PC-3 (cell line): ENCODE measurements at regions not wholly inside any gene's neighbourhood (a gene's known extent, or its start where the extent isn't known, plus 50 kb on each side); places are given as distances from the start of the nearest gene placed in this dataset.
"Not testable (repeated sequence)": the region's sequence is repeated elsewhere in the genome, so short reads cannot be mapped to it uniquely, and the experiment has no call there.

Experiments
- ATAC-seq: fragments of 200-7000 bp; cut with Tn5 transposase; 2 replicates; pipeline ENCODE4 v1.9.1; 2020; ENCODE audit warnings: mild to moderate bottlenecking, moderate library complexity
- BruUV-seq: library from RNA; stranded (reverse); fragments of 400-500 nt; replicated peaks from 2 replicates; lab custom pipeline; 2021; lab: Mats Ljungman, UMichigan
- CTCF ChIA-PET: fragments of 300-600 bp; sonication (Branson Sonifier 250); formaldehyde crosslinking; loops from one replicate; lab custom pipeline; 2022; ENCODE audit warnings: antibody characterized with exemption; lab: Charles Lee
- POLR2A ChIA-PET: fragments of 300-600 bp; sonication (Branson Sonifier 250); formaldehyde crosslinking; loops from one replicate; lab custom pipeline; 2022; ENCODE audit warnings: antibody characterized with exemption; ENCODE audit not compliant: unreplicated experiment; lab: Charles Lee
- DNase-seq: peaks from one replicate; pipeline ENCODE4 v3.0.0-alpha.2; 2015
- H2AFZ ChIP-seq: fragments of 300-600 bp; sonication (generic); 2 replicates; pipeline ENCODE4 v1.6.0; 2016; ENCODE audit warnings: antibody characterized with exemption, low read length
- H3F3A ChIP-seq: fragments of 300-600 bp; sonication (generic); one replicate; pipeline ENCODE4 v1.6.0; 2017; ENCODE audit warnings: antibody characterized with exemption, low read length, control low read depth, mild to moderate bottlenecking; ENCODE audit not compliant: unreplicated experiment
- H3K27ac ChIP-seq: fragments of 300-600 bp; sonication (generic); 2 replicates; pipeline ENCODE4 v1.5.1; 2016; ENCODE audit warnings: mild to moderate bottlenecking, low read length
- H3K27me3 ChIP-seq: fragments of 300-600 bp; sonication (generic); 2 replicates; pipeline ENCODE4 v1.6.1; 2016; ENCODE audit warnings: low read length, mixed read lengths
- H3K36me3 ChIP-seq: fragments of 300-600 bp; sonication (generic); 2 replicates; pipeline ENCODE4 v1.6.1; 2016; ENCODE audit warnings: low read depth, mixed run types, low read length, mixed read lengths
- H3K4me1 ChIP-seq: fragments of 300-600 bp; sonication (generic); 2 replicates; pipeline ENCODE4 v1.5.1; 2016; ENCODE audit warnings: low read length; ENCODE audit not compliant: insufficient read depth
- H3K4me2 ChIP-seq: fragments of 300-600 bp; sonication (generic); 2 replicates; pipeline ENCODE4 v1.6.0; 2016; ENCODE audit warnings: low read length
- H3K4me3 ChIP-seq: fragments of 300-600 bp; sonication (generic); 2 replicates; pipeline ENCODE4 v1.5.1; 2016; ENCODE audit warnings: mild to moderate bottlenecking, low read length, mixed read lengths
- H3K79me2 ChIP-seq: fragments of 300-600 bp; sonication (generic); 2 replicates; pipeline ENCODE4 v1.6.1; 2017; ENCODE audit warnings: low read length, mixed read lengths
- H3K9ac ChIP-seq: fragments of 300-600 bp; sonication (generic); 2 replicates; pipeline ENCODE4 v1.6.0; 2016; ENCODE audit warnings: mild to moderate bottlenecking, low read length
- H3K9me2 ChIP-seq: fragments of 300-600 bp; sonication (generic); replicated peaks from 2 replicates; pipeline ENCODE4 v1.6.1; 2016; ENCODE audit warnings: mixed run types, low read length, mixed read lengths
- H3K9me3 ChIP-seq: fragments of 300-600 bp; sonication (generic); 2 replicates; pipeline ENCODE4 v1.6.1; 2016; ENCODE audit warnings: low read length, mixed read lengths
- H4K20me1 ChIP-seq: fragments of 300-600 bp; sonication (generic); 2 replicates; pipeline ENCODE4 v1.6.1; 2016; ENCODE audit warnings: low read length, mixed read lengths
- CTCF ChIP-seq: fragments of 300-600 bp; sonication (generic); conservative IDR thresholded peaks from 2 replicates; pipeline ENCODE4 v1.5.1; 2017; ENCODE audit warnings: antibody characterized with exemption, low read depth, mild to moderate bottlenecking, low read length
- EZH2 ChIP-seq: fragments of 300-600 bp; sonication (generic); IDR thresholded peaks from one replicate; pipeline ENCODE4 v1.6.1; 2017; ENCODE audit warnings: antibody characterized with exemption, mild to moderate bottlenecking, low read length; ENCODE audit not compliant: unreplicated experiment
- EZH2phosphoT487 ChIP-seq: fragments of 300-600 bp; sonication (generic); IDR thresholded peaks from 2 replicates; pipeline ENCODE4 v1.6.1; 2018; ENCODE audit warnings: mild to moderate bottlenecking, antibody characterized with exemption, low read length, borderline replicate concordance
- intact Hi-C: fragments of 100-400 bp; cut with micrococcal nuclease; formaldehyde crosslinking; loops from 2 replicates; pipeline ENCODE4 v1.9.0; 2023

GRCh38 chrX:118271775-118272174 lies 74.1 kb upstream of the WDR44 start:
- no TSS peak for BruUV-seq
- ChIA-PET POLR2A (no interaction called here), CTCF (no interaction called here)
- H3K4me3 ChIP-seq: no peak overlapping the region
- 0 out of 2 replicates have a peak overlapping the region, but pooled peaks have one; percentile 8 for H3K4me2 ChIP-seq
- no peaks in the 10 kb centered on the region for H3K9me2 ChIP-seq
- DNase-seq: no peak
- peak; percentile 29; the same call in 1 of the 2 replicates for ATAC-seq
- no peaks in the 10 kb centered on the region for H4K20me1 ChIP-seq
- no peaks in the 10 kb centered on the region for H3K79me2 ChIP-seq
- TF ChIP-seq EZH2 (no peak), CTCF (no peak), EZH2phosphoT487 (no peak)
- no peaks in the 10 kb centered on the region for H3F3A ChIP-seq
- H3K9me3 ChIP-seq: no peaks in the 10 kb centered on the region
- H3K27ac ChIP-seq: no peak overlapping the region
- intact Hi-C loops: no loop called here
- H2AFZ ChIP-seq: no peak overlapping the region
- no peaks in the 10 kb centered on the region for H3K36me3 ChIP-seq
- no peak overlapping the region for H3K9ac ChIP-seq
- peaks cover 14% of the 10 kb centered on the region for H3K4me1 ChIP-seq
- H3K27me3 ChIP-seq: no peaks in the 10 kb centered on the region

- no TSS peak for BruUV-seq
- Histone ChIP-seq H3K27ac (peak overlapping the region; percentile 37), H4K20me1 (no peaks in the 10 kb centered on the region), H3K36me3 (no peaks in the 10 kb centered on the region), H3K9me3 (no peaks in the 10 kb centered on the region), H3K4me3 (no peak overlapping the region), H3K4me2 (peak overlapping the region; percentile 8; the same call in 1 of the 2 replicates), H2AFZ (no peak overlapping the region), H3K79me2 (no peaks in the 10 kb centered on the region), H3F3A (no peaks in the 10 kb centered on the region), H3K4me1 (peaks cover 14% of the 10 kb centered on the region), H3K9me2 (no peaks in the 10 kb centered on the region), H3K9ac (no peak overlapping the region), H3K27me3 (no peaks in the 10 kb centered on the region)
- no peak for TF ChIP-seq EZH2
- TF ChIP-seq CTCF: no peak
- TF ChIP-seq EZH2phosphoT487: no peak
- POLR2A ChIA-PET: no interaction called here
- intact Hi-C loops: no loop called here
- CTCF ChIA-PET: no interaction called here
- DNase-seq: peak; percentile 62
- peak; percentile 74 for ATAC-seq
Measured at GRCh38 chrX:118272242-118272641, 73.7 kb upstream of the WDR44 start.

GRCh38 chrX:118286066-118286762 lies 59.7 kb upstream of the WDR44 start:
- Histone ChIP-seq H3K4me3 (no peak overlapping the region), H3K4me1 (no peaks in the 10 kb centered on the region), H3K79me2 (no peaks in the 10 kb centered on the region), H4K20me1 (no peaks in the 10 kb centered on the region), H3F3A (no peaks in the 10 kb centered on the region), H3K36me3 (no peaks in the 10 kb centered on the region), H3K9me3 (no peaks in the 10 kb centered on the region), H3K4me2 (no peak overlapping the region), H3K9me2 (no peaks in the 10 kb centered on the region), H3K27ac (no peak overlapping the region), H2AFZ (no peak overlapping the region), H3K9ac (no peak overlapping the region), H3K27me3 (no peaks in the 10 kb centered on the region)
- POLR2A ChIA-PET: interaction anchor here (0.7 kb wide), 1 partner anchor 297 kb away, joined by 5 read pairs; no protein-coding TSS in a partner anchor
- DNase-seq (no peak), ATAC-seq (no peak)
- intact Hi-C loops: no loop called here
- BruUV-seq: no TSS peak
- TF ChIP-seq CTCF (no peak), EZH2phosphoT487 (no peak), EZH2 (no peak)
- CTCF ChIA-PET: no interaction called here

- H4K20me1 ChIP-seq, POLR2A ChIA-PET, H3F3A ChIP-seq, H3K9me2 ChIP-seq, H3K27me3 ChIP-seq, H3K4me2 ChIP-seq, H3K4me3 ChIP-seq, H3K4me1 ChIP-seq, H3K9me3 ChIP-seq, BruUV-seq, H3K27ac ChIP-seq, H3K36me3 ChIP-seq, H2AFZ ChIP-seq, intact Hi-C loops, ATAC-seq, H3K9ac ChIP-seq, H3K79me2 ChIP-seq, CTCF ChIA-PET, DNase-seq: not testable (repeated sequence)
Measured at GRCh38 chrX:118295818-118296217, 50.1 kb upstream of the WDR44 start.
